HS-27A (cell line): ENCODE measurements at regions not wholly inside any gene's neighbourhood (a gene's known extent, or its start where the extent isn't known, plus 50 kb on each side); places are given as distances from the start of the nearest gene placed in this dataset.

Experiments used
- DNase-seq: peaks from one replicate; pipeline ENCODE4 v3.0.0-alpha.2; 2012; ENCODE audit warnings: low read depth, missing footprints

- DNase-seq: no peak
Observed at GRCh38 chr6:30272032-30272431, 54.7 kb upstream of the TRIM39 start.

GRCh38 chr6:30267423-30267822, 54.2 kb upstream of the TRIM26 start:
- no peak for DNase-seq

GRCh38 chr6:30265594-30265993, 52.4 kb upstream of the TRIM26 start:
- DNase-seq: no peak

GRCh38 chr6:30265181-30265580, 52.0 kb upstream of the TRIM26 start:
- no peak for DNase-seq

GRCh38 chr6:30264743-30265142, 51.5 kb upstream of the TRIM26 start:
- DNase-seq: no peak

- DNase-seq: peak; percentile 38
Observed at GRCh38 chr6:30263734-30264133, 50.5 kb upstream of the TRIM26 start.
